ENCODE measurements at regions not wholly inside any gene's neighbourhood (a gene's known extent, or its start where the extent isn't known, plus 50 kb on each side); places are given as distances from the start of the nearest gene placed in this dataset.

GRCh38 chr12:4843907-4844306 lies 65.8 kb upstream of the KCNA1 start:
- no peaks in the 10 kb centered on the region for H3K4me1 ChIP-seq (ENCODE audit: insufficient read depth, low read length, poor library complexity, severe bottlenecking)
- CTCF ChIA-PET: no interaction called here
- DNase-seq (ENCODE audit: low spot score): no peak
- peaks cover 22% of the 10 kb centered on the region for H3K27me3 ChIP-seq (replicated peaks; ENCODE audit: insufficient read depth, low read depth, low read length, poor library complexity)
- no peak for TF ChIP-seq EZH2 (IDR thresholded peaks at IDR 0.05; ENCODE audit: borderline replicate concordance, low read depth, low read length, poor library complexity, severe bottlenecking)
- no peak for TF ChIP-seq CTCF (conservative IDR thresholded peaks at IDR 0.05; ENCODE audit: low read depth, low read length)
- no TSS peak for BruUV-seq (replicated peaks)
- intact Hi-C loops (cut with micrococcal nuclease; ENCODE audit: unreplicated experiment): no loop called here
- POLR2A ChIA-PET (ENCODE audit: low non-redundant PET): no interaction called here
- H3K4me3 ChIP-seq (ENCODE audit: low read depth, low read length, poor library complexity, severe bottlenecking): no peak overlapping the region
- no peak overlapping the region for H3K27ac ChIP-seq (ENCODE audit: low read depth, low read length, poor library complexity, severe bottlenecking)
- no peaks in the 10 kb centered on the region for H3K9me3 ChIP-seq (ENCODE audit: low read depth, low read length, poor library complexity, severe bottlenecking)
- H3K36me3 ChIP-seq (ENCODE audit: insufficient read depth, low read length, poor library complexity, severe bottlenecking): no peaks in the 10 kb centered on the region

GRCh38 chr12:4847713-4848112 lies 62.0 kb upstream of the KCNA1 start:
- TF ChIP-seq EZH2 (IDR thresholded peaks at IDR 0.05; ENCODE audit: borderline replicate concordance, low read depth, low read length, poor library complexity, severe bottlenecking): no peak
- TF ChIP-seq CTCF (conservative IDR thresholded peaks at IDR 0.05; ENCODE audit: low read depth, low read length): no peak
- no peak overlapping the region for H3K27ac ChIP-seq (ENCODE audit: low read depth, low read length, poor library complexity, severe bottlenecking)
- H3K36me3 ChIP-seq (ENCODE audit: insufficient read depth, low read length, poor library complexity, severe bottlenecking): no peaks in the 10 kb centered on the region
- ChIA-PET CTCF (interaction anchor here (2.5 kb wide), 1 partner anchor 10 kb away, joined by 11 read pairs; no protein-coding TSS in a partner anchor), POLR2A (ENCODE audit: low non-redundant PET) (no interaction called here)
- no peaks in the 10 kb centered on the region for H3K9me3 ChIP-seq (ENCODE audit: low read depth, low read length, poor library complexity, severe bottlenecking)
- no peak for DNase-seq (ENCODE audit: low spot score)
- intact Hi-C loops (cut with micrococcal nuclease; ENCODE audit: unreplicated experiment): no loop called here
- H3K4me3 ChIP-seq (ENCODE audit: low read depth, low read length, poor library complexity, severe bottlenecking): no peak overlapping the region
- BruUV-seq (replicated peaks): no TSS peak
- H3K4me1 ChIP-seq (ENCODE audit: insufficient read depth, low read length, poor library complexity, severe bottlenecking): no peaks in the 10 kb centered on the region
- H3K27me3 ChIP-seq (replicated peaks; ENCODE audit: insufficient read depth, low read depth, low read length, poor library complexity): peaks cover 18% of the 10 kb centered on the region

GRCh38 chr12:4849115-4849541 lies 60.6 kb upstream of the KCNA1 start:
- ChIA-PET CTCF (interaction anchor here (0.7 to 2.5 kb wide), 5 partner anchors 9 to 1498 kb away, joined by 3 to 11 read pairs (median 6); no protein-coding TSS in a partner anchor), POLR2A (ENCODE audit: low non-redundant PET) (interaction anchor here (0.7 kb wide), 1 partner anchor 75 kb away, joined by 3 read pairs; no protein-coding TSS in a partner anchor)
- no TSS peak for BruUV-seq (replicated peaks)
- Histone ChIP-seq H3K9me3 (ENCODE audit: low read depth, low read length, poor library complexity, severe bottlenecking) (no peaks in the 10 kb centered on the region), H3K4me1 (ENCODE audit: insufficient read depth, low read length, poor library complexity, severe bottlenecking) (no peaks in the 10 kb centered on the region), H3K4me3 (ENCODE audit: low read depth, low read length, poor library complexity, severe bottlenecking) (no peak overlapping the region), H3K27ac (ENCODE audit: low read depth, low read length, poor library complexity, severe bottlenecking) (no peak overlapping the region), H3K27me3 (replicated peaks; ENCODE audit: insufficient read depth, low read depth, low read length, poor library complexity) (peaks cover 21% of the 10 kb centered on the region), H3K36me3 (ENCODE audit: insufficient read depth, low read length, poor library complexity, severe bottlenecking) (no peaks in the 10 kb centered on the region)
- peak; percentile 57 for TF ChIP-seq CTCF (conservative IDR thresholded peaks at IDR 0.05; ENCODE audit: low read depth, low read length)
- no peak for TF ChIP-seq EZH2 (IDR thresholded peaks at IDR 0.05; ENCODE audit: borderline replicate concordance, low read depth, low read length, poor library complexity, severe bottlenecking)
- intact Hi-C loops (cut with micrococcal nuclease; ENCODE audit: unreplicated experiment): no loop called here
- peak; percentile 30 for DNase-seq (ENCODE audit: low spot score)

Measured in A673 (cell line).